ENCODE measurements at regions not wholly inside any gene's neighbourhood (a gene's known extent, or its start where the extent isn't known, plus 50 kb on each side); places are given as distances from the start of the nearest gene placed in this dataset.
A peak's percentile ranks its signal among the peaks of the same experiment; 100 is the strongest.

DNA sequence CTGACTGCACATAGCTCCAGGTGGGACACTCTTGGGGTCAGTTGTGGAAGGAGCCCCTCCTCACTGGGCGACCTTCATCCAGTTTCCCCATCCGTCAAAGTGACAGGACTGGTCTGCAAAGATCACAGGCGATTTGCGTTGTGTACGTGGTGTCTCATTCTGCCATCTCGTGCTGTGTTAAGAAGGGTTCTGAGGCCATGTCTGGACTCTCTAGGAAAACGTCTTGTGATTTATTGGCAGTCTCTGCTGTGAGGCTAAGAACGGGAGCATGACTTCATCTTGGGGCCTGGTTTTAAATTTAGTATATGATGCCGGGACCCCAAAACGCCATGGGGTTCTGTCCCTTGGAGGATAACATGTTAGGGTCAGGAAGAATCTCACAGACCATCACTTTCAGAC is 65.2 kb upstream of the CIBAR2 start:
- Histone ChIP-seq H3K36me3 (no peaks in the 10 kb centered on the region), H3K4me3 (no peak overlapping the region), H3K27me3 (peaks cover 0 to 5% (median 0%) of the 10 kb centered on the region in 9 donors), H3K9me3 (no peaks in the 10 kb centered on the region), H3K4me1 (peaks cover 0 to 72% (median 37%) of the 10 kb centered on the region in 12 donors), H3K27ac (no peak overlapping the region)
- no peak for ATAC-seq
- DNase-seq: no peak
- 71 to 79% (median 74%) methylated on average over 10 of the region's 10 CpGs for WGBS, 4 donors
- TF ChIP-seq, protein P1, sequence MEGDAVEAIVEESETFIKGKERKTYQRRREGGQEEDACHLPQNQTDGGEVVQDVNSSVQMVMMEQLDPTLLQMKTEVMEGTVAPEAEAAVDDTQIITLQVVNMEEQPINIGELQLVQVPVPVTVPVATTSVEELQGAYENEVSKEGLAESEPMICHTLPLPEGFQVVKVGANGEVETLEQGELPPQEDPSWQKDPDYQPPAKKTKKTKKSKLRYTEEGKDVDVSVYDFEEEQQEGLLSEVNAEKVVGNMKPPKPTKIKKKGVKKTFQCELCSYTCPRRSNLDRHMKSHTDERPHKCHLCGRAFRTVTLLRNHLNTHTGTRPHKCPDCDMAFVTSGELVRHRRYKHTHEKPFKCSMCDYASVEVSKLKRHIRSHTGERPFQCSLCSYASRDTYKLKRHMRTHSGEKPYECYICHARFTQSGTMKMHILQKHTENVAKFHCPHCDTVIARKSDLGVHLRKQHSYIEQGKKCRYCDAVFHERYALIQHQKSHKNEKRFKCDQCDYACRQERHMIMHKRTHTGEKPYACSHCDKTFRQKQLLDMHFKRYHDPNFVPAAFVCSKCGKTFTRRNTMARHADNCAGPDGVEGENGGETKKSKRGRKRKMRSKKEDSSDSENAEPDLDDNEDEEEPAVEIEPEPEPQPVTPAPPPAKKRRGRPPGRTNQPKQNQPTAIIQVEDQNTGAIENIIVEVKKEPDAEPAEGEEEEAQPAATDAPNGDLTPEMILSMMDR (IDR thresholded peaks at IDR 0.05): no peak
- no peak for TF ChIP-seq POLR2A (IDR thresholded peaks at IDR 0.05)
- intact Hi-C loops (cut with DNase I): loop anchor here in 3 of 10 donors (5.0 to 10.0 kb wide), 3 partner anchors 40 to 57 kb away; no protein-coding TSS in a partner anchor

- no peaks in the 10 kb centered on the region for H3K36me3 ChIP-seq
- H3K27ac ChIP-seq: no peak overlapping the region
- 88 to 95% (median 91%) methylated on average over 14 of the region's 14 CpGs for WGBS, 4 donors
- H3K27me3 ChIP-seq: peaks cover 0 to 2% (median 0%) of the 10 kb centered on the region in 9 donors
- no peak for ATAC-seq
- H3K4me3 ChIP-seq: no peak overlapping the region
- intact Hi-C loops (cut with DNase I): loop anchor here in 3 of 10 donors (5.0 to 10.0 kb wide), 3 partner anchors 39 to 57 kb away; no protein-coding TSS in a partner anchor
- no peak for DNase-seq
- peaks cover 0 to 66% (median 32%) of the 10 kb centered on the region in 12 donors for H3K4me1 ChIP-seq
- H3K9me3 ChIP-seq: no peaks in the 10 kb centered on the region
- TF ChIP-seq, protein P1 (IDR thresholded peaks at IDR 0.05): no peak
- TF ChIP-seq POLR2A (IDR thresholded peaks at IDR 0.05): no peak
Measured at GRCh38 chr16:85178006-85178591, 65.8 kb upstream of the CIBAR2 start.

DNA sequence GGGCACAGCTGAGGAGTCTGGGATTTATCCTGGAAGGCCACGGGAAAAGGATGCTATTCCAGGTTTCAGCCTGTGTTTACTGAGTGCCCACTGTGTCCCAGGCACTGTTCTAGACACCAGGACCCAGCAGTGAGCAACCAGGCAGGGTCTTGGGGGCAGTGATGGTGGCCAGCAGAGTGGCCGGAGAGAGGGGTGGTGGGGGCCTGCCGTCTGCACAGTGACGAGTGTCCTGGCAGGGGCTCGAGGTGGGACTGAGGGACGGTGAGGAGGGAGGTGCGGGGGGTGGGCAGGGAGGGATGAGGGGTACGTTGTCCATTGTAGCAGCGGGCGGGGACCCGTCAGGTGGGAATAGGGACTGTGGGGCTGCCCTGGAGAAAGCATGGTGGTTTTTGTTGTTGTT is 66.3 kb upstream of the CIBAR2 start:
- ATAC-seq: no peak
- Histone ChIP-seq H3K9me3 (peaks cover 0 to under 1% (median 0%) of the 10 kb centered on the region in 12 donors), H3K27me3 (peaks cover 0 to 2% (median 0%) of the 10 kb centered on the region in 9 donors), H3K36me3 (no peaks in the 10 kb centered on the region), H3K4me3 (no peak overlapping the region), H3K27ac (no peak overlapping the region), H3K4me1 (peaks cover 0 to 61% (median 27%) of the 10 kb centered on the region in 12 donors)
- DNase-seq: no peak
- TF ChIP-seq, protein P1 (IDR thresholded peaks at IDR 0.05): no peak
- TF ChIP-seq POLR2A (IDR thresholded peaks at IDR 0.05): no peak
- intact Hi-C loops (cut with DNase I): loop anchor here in 3 of 10 donors (5.0 to 10.0 kb wide), 3 partner anchors 39 to 56 kb away; no protein-coding TSS in a partner anchor
- WGBS, 4 donors: 93 to 96% (median 94%) methylated on average over 11 of the region's 11 CpGs

GRCh38 chr16:85179344-85180046 is 67.2 kb upstream of the CIBAR2 start:
- DNase-seq: no peak
- ATAC-seq: no peak
- peaks cover 0 to 2% (median 0%) of the 10 kb centered on the region in 9 donors for H3K27me3 ChIP-seq
- H3K27ac ChIP-seq: peak overlapping the region in 1 of 12 donors; percentile 38
- intact Hi-C loops (cut with DNase I): loop anchor here in 3 of 10 donors (5.0 to 10.0 kb wide), 3 partner anchors 38 to 55 kb away; no protein-coding TSS in a partner anchor
- TF ChIP-seq, protein P1 (IDR thresholded peaks at IDR 0.05): no peak
- TF ChIP-seq POLR2A (IDR thresholded peaks at IDR 0.05): no peak
- no peak overlapping the region for H3K4me3 ChIP-seq
- WGBS, 4 donors: 88 to 91% (median 89%) methylated on average over 13 to 15 of the region's 15 CpGs
- H3K4me1 ChIP-seq: peaks cover 0 to 52% (median 19%) of the 10 kb centered on the region in 12 donors
- peaks cover 0 to 9% (median 6%) of the 10 kb centered on the region in 12 donors for H3K9me3 ChIP-seq
- peaks cover 0 to 6% (median 0%) of the 10 kb centered on the region in 9 donors for H3K36me3 ChIP-seq

Data from heart left ventricle (tissue), 16 donors.